Breast epithelium (tissue), 3 donors: ENCODE measurements at regions not wholly inside any gene's neighbourhood (a gene's known extent, or its start where the extent isn't known, plus 50 kb on each side); places are given as distances from the start of the nearest gene placed in this dataset.

Experiments
- CTCF ChIP-seq, 3 donors: fragments of 450-650 bp; IDR thresholded peaks; one replicate each; pipeline ENCODE4 v1.5.1; 2016 to 2017; ENCODE audit warnings: antibody characterized with exemption in 3 of 3, mild to moderate bottlenecking in 3 of 3, moderate library complexity in 3 of 3
- POLR2A ChIP-seq: fragments of 450-650 bp; IDR thresholded peaks from one replicate; pipeline ENCODE4 v1.6.1; 2016; ENCODE audit warnings: antibody characterized with exemption, mild to moderate bottlenecking, moderate library complexity
- POLR2AphosphoS5 ChIP-seq, 3 donors: sonication (generic); formaldehyde crosslinking; IDR thresholded peaks; one replicate each; pipeline ENCODE4 v1.6.1; 2017; ENCODE audit warnings: antibody characterized with exemption in 3 of 3

GRCh38 chr14:49449749-49450148, 136.4 kb downstream of the RPS29 start:
- TF ChIP-seq POLR2A: no peak
- no peak for TF ChIP-seq CTCF (IDR thresholded peaks at IDR 0.05)
- TF ChIP-seq POLR2AphosphoS5 (IDR thresholded peaks at IDR 0.05): no peak
